Astrocyte of the hippocampus (primary cell): ENCODE measurements at regions not wholly inside any gene's neighbourhood (a gene's known extent, or its start where the extent isn't known, plus 50 kb on each side); places are given as distances from the start of the nearest gene placed in this dataset.
A peak's percentile ranks its signal among the peaks of the same experiment; 100 is the strongest.

ENCODE experiments used
- DNase-seq: peaks from one replicate; pipeline ENCODE4 v3.0.0; 2011; ENCODE audit warnings: low read depth, low spot score

GRCh38 chr5:35365758-35366157, 135.5 kb upstream of the PRLR start:
- DNase-seq: no peak

- DNase-seq: no peak
Measured at GRCh38 chr5:35364350-35364749, 134.1 kb upstream of the PRLR start.

- DNase-seq: no peak
Measured at GRCh38 chr5:35363387-35363965, 133.2 kb upstream of the PRLR start.

GRCh38 chr5:35362772-35363171, 132.5 kb upstream of the PRLR start:
- DNase-seq: no peak

- DNase-seq: no peak
Measured at GRCh38 chr5:35360671-35361070, 130.4 kb upstream of the PRLR start.

GRCh38 chr5:35359859-35360258, 129.6 kb upstream of the PRLR start:
- no peak for DNase-seq

GRCh38 chr5:35357973-35358372, 127.7 kb upstream of the PRLR start:
- no peak for DNase-seq

- DNase-seq: peak; percentile 7
Measured at GRCh38 chr5:35356725-35357124, 126.4 kb upstream of the PRLR start.

- peak; percentile 58 for DNase-seq
Measured at GRCh38 chr5:35354751-35355150, 124.5 kb upstream of the PRLR start.

GRCh38 chr5:35345222-35345621, 114.9 kb upstream of the PRLR start:
- no peak for DNase-seq

GRCh38 chr5:35342664-35343063, 112.4 kb upstream of the PRLR start:
- DNase-seq: no peak

GRCh38 chr5:35341189-35341588, 110.9 kb upstream of the PRLR start:
- DNase-seq: no peak

GRCh38 chr5:35339616-35340100, 109.4 kb upstream of the PRLR start:
- DNase-seq: no peak

- no peak for DNase-seq
Measured at GRCh38 chr5:35339006-35339405, 108.7 kb upstream of the PRLR start.

GRCh38 chr5:35338157-35338453, 107.8 kb upstream of the PRLR start:
- no peak for DNase-seq

- DNase-seq: no peak
Measured at GRCh38 chr5:35337340-35338156, 107.3 kb upstream of the PRLR start.

GRCh38 chr5:35336230-35336629, 105.9 kb upstream of the PRLR start:
- no peak for DNase-seq

GRCh38 chr5:35335752-35336151, 105.5 kb upstream of the PRLR start:
- no peak for DNase-seq

GRCh38 chr5:35333366-35333765, 103.1 kb upstream of the PRLR start:
- DNase-seq: no peak

GRCh38 chr5:35331956-35332950, 102.0 kb upstream of the PRLR start:
- DNase-seq: no peak

GRCh38 chr5:35325836-35326235, 95.5 kb upstream of the PRLR start:
- no peak for DNase-seq

GRCh38 chr5:35324679-35325078, 94.4 kb upstream of the PRLR start:
- DNase-seq: no peak
